OCI-LY7 (cell line): ENCODE measurements at regions not wholly inside any gene's neighbourhood (a gene's known extent, or its start where the extent isn't known, plus 50 kb on each side); places are given as distances from the start of the nearest gene placed in this dataset.

Experiments used
- BruUV-seq: library from RNA; stranded (reverse); fragments of 400-500 nt; replicated peaks from 2 replicates; lab custom pipeline; 2021; lab: Mats Ljungman, UMichigan
- CTCF ChIA-PET: fragments of 300-600 bp; sonication (Branson Sonifier 250); formaldehyde crosslinking; loops from one replicate; lab custom pipeline; 2022; ENCODE audit warnings: antibody characterized with exemption; ENCODE audit not compliant: unreplicated experiment; lab: Charles Lee
- POLR2A ChIA-PET: fragments of 300-600 bp; sonication (Branson Sonifier 250); formaldehyde crosslinking; loops from one replicate; lab custom pipeline; 2022; ENCODE audit warnings: antibody characterized with exemption; lab: Charles Lee
- DNase-seq: peaks from one replicate; pipeline ENCODE4 v3.0.0-alpha.2; 2015; ENCODE audit warnings: low spot score
- H2AFZ ChIP-seq: fragments of 200-600 bp; sonication (generic), shearing (Covaris generic); 2 replicates; pipeline ENCODE4 v1.6.1; 2014; ENCODE audit warnings: mild to moderate bottlenecking, antibody characterized with exemption, low read length, moderate library complexity
- H3K27ac ChIP-seq: fragments of 200-600 bp; sonication (generic); 2 replicates; pipeline ENCODE4 v1.5.1; 2014; ENCODE audit warnings: mixed run types, low read depth, mild to moderate bottlenecking, moderate library complexity, low read length, inconsistent platforms; ENCODE audit not compliant: poor library complexity, severe bottlenecking
- H3K36me3 ChIP-seq: fragments of 200-600 bp; sonication (generic); 2 replicates; pipeline ENCODE4 v1.6.1; 2014; ENCODE audit warnings: mild to moderate bottlenecking, antibody characterized with exemption, low read length, moderate library complexity, mixed read lengths; ENCODE audit not compliant: insufficient read depth
- H3K4me1 ChIP-seq: fragments of 200-600 bp; sonication (generic); 2 replicates; pipeline ENCODE4 v1.5.1; 2014; ENCODE audit warnings: mild to moderate bottlenecking, low read length; ENCODE audit not compliant: insufficient read depth, poor library complexity, severe bottlenecking
- H3K4me2 ChIP-seq: fragments of 200-600 bp; sonication (generic); 2 replicates; pipeline ENCODE4 v1.6.1; 2014; ENCODE audit warnings: mild to moderate bottlenecking, low read length
- H3K4me3 ChIP-seq: fragments of 200-600 bp; sonication (generic); 2 replicates; pipeline ENCODE4 v1.5.1; 2014; ENCODE audit warnings: mild to moderate bottlenecking, low read depth, low read length; ENCODE audit not compliant: poor library complexity, severe bottlenecking
- H3K79me2 ChIP-seq: fragments of 200-600 bp; sonication (generic); 2 replicates; pipeline ENCODE4 v1.6.1; 2016; ENCODE audit warnings: low read depth, mild to moderate bottlenecking, low read length, moderate library complexity, mixed read lengths; ENCODE audit not compliant: insufficient read depth
- H3K9me2 ChIP-seq: fragments of 200-600 bp; sonication (generic); 2 replicates; pipeline ENCODE4 v1.6.1; 2016; ENCODE audit warnings: mild to moderate bottlenecking, low read length, mixed read lengths; ENCODE audit not compliant: insufficient read depth
- H3K9me3 ChIP-seq: fragments of 200-600 bp; sonication (generic); 2 replicates; pipeline ENCODE4 v1.6.1; 2014; ENCODE audit warnings: mild to moderate bottlenecking, mixed run types, low read length, mixed read lengths
- H4K20me1 ChIP-seq: fragments of 200-600 bp; sonication (generic); 2 replicates; pipeline ENCODE4 v1.6.1; 2014; ENCODE audit warnings: mild to moderate bottlenecking, antibody characterized with exemption, low read length, moderate library complexity, mixed read lengths; ENCODE audit not compliant: insufficient read depth
- EZH2phosphoT487 ChIP-seq: fragments of 200-600 bp; sonication (generic); IDR thresholded peaks from 2 replicates; pipeline ENCODE4 v1.6.1; 2018; ENCODE audit warnings: low read depth, borderline replicate concordance, mild to moderate bottlenecking, mixed run types, antibody characterized with exemption, low read length, moderate library complexity, mixed read lengths
- intact Hi-C: fragments of 100-400 bp; cut with micrococcal nuclease; formaldehyde crosslinking; loops from one replicate; pipeline ENCODE4 v1.10.0; 2022; ENCODE audit not compliant: unreplicated experiment
- TF ChIP-seq, protein P1 (sequence below): fragments of 200-600 bp; sonication (generic); conservative IDR thresholded peaks from 2 replicates; pipeline ENCODE4 v1.5.1; 2014; ENCODE audit warnings: mild to moderate bottlenecking, antibody characterized with exemption, low read length, moderate library complexity, mixed read lengths

DNA sequence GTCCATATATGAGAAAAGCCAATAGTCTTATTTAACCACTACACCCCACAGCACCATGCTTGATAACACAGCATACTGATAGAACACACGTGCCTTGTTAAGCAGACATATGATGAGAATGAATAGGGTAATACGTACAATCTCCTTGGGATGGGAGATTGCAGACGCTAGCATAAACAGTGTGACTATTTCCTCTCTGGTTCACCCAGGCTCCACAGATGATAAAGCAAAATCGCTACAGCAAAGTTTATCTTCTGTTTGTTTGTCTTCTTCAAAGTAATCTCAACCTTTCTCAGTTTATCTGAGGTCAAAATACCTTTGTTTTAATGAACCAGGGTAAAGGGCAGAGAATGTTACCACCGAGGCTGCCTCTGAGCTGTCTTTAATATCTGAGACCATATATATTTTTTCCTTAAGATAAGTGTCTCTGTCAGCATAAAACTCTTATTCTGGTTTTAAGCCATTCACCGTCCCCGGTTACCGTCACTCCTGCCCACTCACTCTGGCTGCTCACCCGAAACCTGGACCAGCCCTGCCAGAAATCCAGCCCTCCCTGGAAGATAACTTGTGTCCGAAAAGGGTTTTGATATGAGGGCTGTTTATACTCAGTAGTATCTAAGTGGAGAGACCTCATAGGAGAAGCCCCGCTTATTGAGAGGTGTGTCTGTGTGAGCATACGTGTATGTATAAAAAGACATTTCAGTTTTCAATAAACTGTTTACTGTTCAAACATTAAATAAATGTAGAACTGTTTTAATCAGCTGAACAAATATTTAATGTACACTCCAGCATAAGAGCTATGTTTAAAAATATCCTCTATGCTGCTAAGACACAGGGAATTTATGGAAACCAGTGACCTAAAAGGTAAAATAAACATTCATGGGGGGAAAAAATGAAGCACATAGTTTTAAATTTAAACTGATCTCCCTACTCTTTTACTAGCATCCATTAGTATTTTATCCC is 465.4 kb downstream of the RASEF start:
- no peak for DNase-seq
- Histone ChIP-seq H3K79me2 (no peaks in the 10 kb centered on the region), H2AFZ (no peak overlapping the region), H3K4me3 (no peak overlapping the region), H3K9me2 (no peaks in the 10 kb centered on the region), H4K20me1 (no peaks in the 10 kb centered on the region), H3K9me3 (no peaks in the 10 kb centered on the region), H3K4me1 (no peaks in the 10 kb centered on the region), H3K27ac (no peak overlapping the region), H3K4me2 (no peak overlapping the region), H3K36me3 (no peaks in the 10 kb centered on the region)
- TF ChIP-seq EZH2phosphoT487: no peak
- TF ChIP-seq, protein P1, sequence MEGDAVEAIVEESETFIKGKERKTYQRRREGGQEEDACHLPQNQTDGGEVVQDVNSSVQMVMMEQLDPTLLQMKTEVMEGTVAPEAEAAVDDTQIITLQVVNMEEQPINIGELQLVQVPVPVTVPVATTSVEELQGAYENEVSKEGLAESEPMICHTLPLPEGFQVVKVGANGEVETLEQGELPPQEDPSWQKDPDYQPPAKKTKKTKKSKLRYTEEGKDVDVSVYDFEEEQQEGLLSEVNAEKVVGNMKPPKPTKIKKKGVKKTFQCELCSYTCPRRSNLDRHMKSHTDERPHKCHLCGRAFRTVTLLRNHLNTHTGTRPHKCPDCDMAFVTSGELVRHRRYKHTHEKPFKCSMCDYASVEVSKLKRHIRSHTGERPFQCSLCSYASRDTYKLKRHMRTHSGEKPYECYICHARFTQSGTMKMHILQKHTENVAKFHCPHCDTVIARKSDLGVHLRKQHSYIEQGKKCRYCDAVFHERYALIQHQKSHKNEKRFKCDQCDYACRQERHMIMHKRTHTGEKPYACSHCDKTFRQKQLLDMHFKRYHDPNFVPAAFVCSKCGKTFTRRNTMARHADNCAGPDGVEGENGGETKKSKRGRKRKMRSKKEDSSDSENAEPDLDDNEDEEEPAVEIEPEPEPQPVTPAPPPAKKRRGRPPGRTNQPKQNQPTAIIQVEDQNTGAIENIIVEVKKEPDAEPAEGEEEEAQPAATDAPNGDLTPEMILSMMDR: no peak
- no TSS peak for BruUV-seq
- CTCF ChIA-PET: no interaction called here
- POLR2A ChIA-PET: interaction anchor here (0.7 to 1.3 kb wide), 3 partner anchors 9 to 54 kb away, joined by 3 to 4 read pairs (median 4); no protein-coding TSS in a partner anchor
- intact Hi-C loops: no loop called here

DNA sequence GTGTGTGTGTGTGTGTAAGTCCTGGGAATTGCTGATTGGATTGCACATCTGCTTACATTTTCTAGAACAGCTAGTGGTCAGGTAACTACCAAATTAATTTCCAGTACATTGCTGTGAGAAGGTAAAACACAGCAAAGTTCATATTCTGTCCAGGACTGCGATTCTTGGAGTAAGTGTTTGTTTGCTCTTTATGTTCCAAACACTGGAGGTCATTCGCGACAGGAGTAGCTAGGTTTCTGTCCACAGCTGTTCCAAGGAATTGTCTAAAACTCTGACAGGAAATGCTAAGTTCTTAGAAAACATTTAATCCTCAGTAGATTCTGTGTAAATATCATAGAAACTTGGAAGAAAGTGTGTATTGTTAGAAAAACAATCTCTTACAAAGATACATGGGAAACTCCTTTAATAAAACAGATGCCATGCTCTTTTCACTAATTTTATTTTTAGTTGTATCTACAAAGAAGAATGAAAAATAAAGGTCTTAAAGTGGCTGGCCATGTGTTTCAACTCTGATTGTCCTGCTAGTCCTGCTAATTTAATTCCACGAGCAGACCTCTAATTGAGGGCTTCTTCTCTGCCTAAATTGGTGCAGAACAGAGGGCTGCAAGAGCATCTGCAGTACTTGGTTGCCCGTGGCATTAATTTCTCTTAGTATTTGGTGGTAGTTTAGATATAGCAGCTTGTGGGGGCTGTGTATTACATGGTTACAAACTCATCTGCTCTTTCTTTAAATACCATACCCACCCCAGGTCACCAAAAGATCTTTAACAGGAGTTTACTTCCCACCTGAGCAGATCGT is 464.5 kb downstream of the RASEF start:
- Histone ChIP-seq H3K27ac (no peak overlapping the region), H4K20me1 (no peaks in the 10 kb centered on the region), H3K9me3 (no peaks in the 10 kb centered on the region), H3K79me2 (no peaks in the 10 kb centered on the region), H3K9me2 (no peaks in the 10 kb centered on the region), H3K4me3 (no peak overlapping the region), H3K4me1 (no peaks in the 10 kb centered on the region), H3K4me2 (no peak overlapping the region), H2AFZ (no peak overlapping the region), H3K36me3 (no peaks in the 10 kb centered on the region)
- TF ChIP-seq EZH2phosphoT487: no peak
- TF ChIP-seq, protein P1: no peak
- intact Hi-C loops: no loop called here
- CTCF ChIA-PET: no interaction called here
- BruUV-seq: no TSS peak
- no peak for DNase-seq
- POLR2A ChIA-PET: interaction anchor here (0.7 kb wide), 1 partner anchor 53 kb away, joined by 3 read pairs; no protein-coding TSS in a partner anchor
